Retinal pigment epithelial cell (primary cell): ENCODE measurements at regions not wholly inside any gene's neighbourhood (a gene's known extent, or its start where the extent isn't known, plus 50 kb on each side); places are given as distances from the start of the nearest gene placed in this dataset.

Experiments used
- DNase-seq: peaks from one replicate; pipeline ENCODE4 v3.0.0-alpha.2; 2010; ENCODE audit warnings: low read depth
- H3K4me3 ChIP-seq: 2 replicates; pipeline ENCODE4 v1.5.1; 2011; ENCODE audit warnings: mild to moderate bottlenecking, low read length, control low read depth, moderate library complexity
- CTCF ChIP-seq: conservative IDR thresholded peaks from 2 replicates; pipeline ENCODE4 v1.5.1; 2011; ENCODE audit warnings: low read depth, low read length, control low read depth, inconsistent platforms

GRCh38 chr16:86095131-86095752, 196.3 kb downstream of the IRF8 start:
- no peak overlapping the region for H3K4me3 ChIP-seq
- no peak for TF ChIP-seq CTCF
- no peak for DNase-seq

GRCh38 chr16:86095906-86096485, 197.0 kb downstream of the IRF8 start:
- no peak for DNase-seq
- no peak overlapping the region for H3K4me3 ChIP-seq
- TF ChIP-seq CTCF: no peak

- no peak for TF ChIP-seq CTCF
- no peak for DNase-seq
- no peak overlapping the region for H3K4me3 ChIP-seq
These were observed 197.9 kb downstream of the IRF8 start for GRCh38 chr16:86096850-86097249.

- no peak for TF ChIP-seq CTCF
- no peak for DNase-seq
These were observed 200.4 kb downstream of the IRF8 start for GRCh38 chr16:86099326-86099725.

GRCh38 chr16:86100205-86101136, 201.5 kb downstream of the IRF8 start:
- H3K4me3 ChIP-seq: no peak overlapping the region
- DNase-seq: no peak
- TF ChIP-seq CTCF: no peak

More at GRCh38 chr16:86099326-86099725, 200.4 kb downstream of the IRF8 start:
- no peak overlapping the region for H3K4me3 ChIP-seq

GRCh38 chr16:86101137-86101896, 202.4 kb downstream of the IRF8 start:
- no peak overlapping the region for H3K4me3 ChIP-seq
- DNase-seq: no peak
- no peak for TF ChIP-seq CTCF
